H1 (cell line): ENCODE measurements at regions not wholly inside any gene's neighbourhood (a gene's known extent, or its start where the extent isn't known, plus 50 kb on each side); places are given as distances from the start of the nearest gene placed in this dataset.

Experiments used
- CTCF ChIA-PET: fragments of 300-600 bp; sonication (Branson Sonifier 250); formaldehyde crosslinking; loops from one replicate; lab custom pipeline; 2021; ENCODE audit not compliant: partially characterized antibody; lab: Charles Lee
- POLR2A ChIA-PET: fragments of 300-600 bp; sonication (Branson Sonifier 250); formaldehyde crosslinking; loops from one replicate; lab custom pipeline; 2021; ENCODE audit warnings: inconsistent platforms; ENCODE audit not compliant: partially characterized antibody; lab: Charles Lee
- DNase-seq, 2 experiments: peaks; one replicate each; pipeline versions ENCODE4 v3.0.0 to v3.0.0-alpha.2; 2010 to 2022; ENCODE audit warnings: low spot score in 2 of 2, low read depth in 1 of 2, mixed read lengths in 1 of 2
- FAIRE-seq: peaks from 2 replicates; lab custom pipeline; 2011; peaks lifted over from hg19 to GRCh38; lab: Jason Lieb, UNC
- H2AFZ ChIP-seq: 2 replicates; pipeline ENCODE4 v1.8.1; 2012; ENCODE audit warnings: low read length, inconsistent platforms
- H2AK5ac ChIP-seq: 2 replicates; pipeline ENCODE4 v1.6.1; 2013; ENCODE audit warnings: low read depth, low read length
- H2BK120ac ChIP-seq: replicated peaks from 2 replicates; pipeline ENCODE3; 2013; ENCODE audit warnings: low read depth, low read length, inconsistent platforms
- H2BK12ac ChIP-seq: 2 replicates; pipeline ENCODE4 v1.6.1; 2013; ENCODE audit warnings: low read depth, low read length
- H2BK15ac ChIP-seq: 2 replicates; pipeline ENCODE4 v1.6.1; 2013; ENCODE audit warnings: low read length
- H2BK20ac ChIP-seq: 2 replicates; pipeline ENCODE4 v1.6.1; 2013; ENCODE audit warnings: low read length
- H2BK5ac ChIP-seq: 2 replicates; pipeline ENCODE4 v1.6.1; 2013; ENCODE audit warnings: low read depth, low read length
- H3K14ac ChIP-seq: 2 replicates; pipeline ENCODE4 v1.6.1; 2013; ENCODE audit warnings: inconsistent platforms; ENCODE audit not compliant: insufficient read length
- H3K18ac ChIP-seq: 2 replicates; pipeline ENCODE4 v1.6.1; 2013; ENCODE audit warnings: low read length; ENCODE audit errors: extremely low read depth
- H3K23ac ChIP-seq: 2 replicates; pipeline ENCODE4 v1.6.1; 2013; ENCODE audit warnings: inconsistent platforms; ENCODE audit not compliant: insufficient read length
- H3K23me2 ChIP-seq: 2 replicates; pipeline ENCODE4 v1.6.1; 2013; ENCODE audit warnings: low read depth, low read length
- H3K27ac ChIP-seq: 2 replicates; pipeline ENCODE4 v1.6.1; 2011; ENCODE audit warnings: low read depth, low read length, inconsistent platforms
- H3K27me3 ChIP-seq, 4 experiments: replicated peaks in 1 of 4; 1 replicate in 1 of 4; 2 replicates in 3 of 4; pipeline versions ENCODE4 v1.6.1 to v1.8.1; 2011 to 2013; ENCODE audit warnings: low read length in 3 of 4, mild to moderate bottlenecking in 3 of 4, inconsistent platforms in 2 of 4, mixed read lengths in 2 of 4, moderate library complexity in 1 of 4; ENCODE audit not compliant: control insufficient read depth in 3 of 4, insufficient read depth in 3 of 4; ENCODE audit errors: extremely low read depth in 1 of 4
- H3K36me3 ChIP-seq, 4 experiments: 2 replicates each; pipeline versions ENCODE4 v1.6.1 to v1.8.1; 2011 to 2013; ENCODE audit warnings: mild to moderate bottlenecking in 4 of 4, low read length in 3 of 4, moderate library complexity in 2 of 4, control low read depth in 1 of 4, inconsistent platforms in 1 of 4; ENCODE audit not compliant: insufficient read depth in 4 of 4, control insufficient read depth in 2 of 4
- H3K4ac ChIP-seq: replicated peaks from 2 replicates; pipeline ENCODE3; 2013; ENCODE audit warnings: low read length, low read depth, mixed read lengths, inconsistent platforms; ENCODE audit not compliant: insufficient read length
- H3K4me1 ChIP-seq, 4 experiments: replicated peaks in 1 of 4; 1 replicate in 1 of 4; 2 replicates in 3 of 4; pipeline versions ENCODE4 v1.6.1 to v1.8.1; 2011 to 2013; ENCODE audit warnings: low read length in 3 of 4, inconsistent platforms in 2 of 4, mixed read lengths in 1 of 4; ENCODE audit not compliant: insufficient read depth in 4 of 4, control insufficient read depth in 3 of 4
- H3K4me2 ChIP-seq, 2 experiments: 2 replicates each; pipeline versions ENCODE4 v1.6.1 to v1.8.1; 2011 to 2013; ENCODE audit warnings: low read depth in 2 of 2, low read length in 2 of 2, control low read depth in 1 of 2, inconsistent platforms in 1 of 2, mild to moderate bottlenecking in 1 of 2; ENCODE audit not compliant: insufficient read depth in 1 of 2
- H3K4me3 ChIP-seq, 4 experiments: fragments of 200-600, 300-600 bp in 1 of 4; sonication (generic), shearing (Covaris generic), sonication (Bioruptor Twin) in 1 of 4; 2 replicates each; pipeline versions ENCODE4 v1.5.1 to v1.8.1; 2011 to 2016; ENCODE audit warnings: low read length in 4 of 4, low read depth in 3 of 4, control low read depth in 2 of 4, inconsistent platforms in 2 of 4, mild to moderate bottlenecking in 2 of 4, mixed read lengths in 1 of 4, moderate library complexity in 1 of 4; ENCODE audit not compliant: insufficient read depth in 2 of 4; ENCODE audit errors: extremely low read depth in 1 of 4
- H3K56ac ChIP-seq: replicated peaks from 2 replicates; pipeline ENCODE3; 2013; ENCODE audit warnings: low read depth, mild to moderate bottlenecking, mixed read lengths, low read length, inconsistent platforms; ENCODE audit not compliant: insufficient read length
- H3K79me1 ChIP-seq: 2 replicates; pipeline ENCODE4 v1.6.1; 2013; ENCODE audit warnings: low read depth, low read length, control low read depth
- H3K79me2 ChIP-seq, 2 experiments: 2 replicates each; pipeline versions ENCODE4 v1.6.1 to v1.8.1; 2012 to 2013; ENCODE audit warnings: low read length in 2 of 2, mild to moderate bottlenecking in 2 of 2, inconsistent platforms in 1 of 2; ENCODE audit not compliant: insufficient read depth in 2 of 2, control insufficient read depth in 1 of 2
- H3K9ac ChIP-seq, 4 experiments: replicated peaks in 1 of 4; 1 replicate in 1 of 4; 2 replicates in 3 of 4; pipeline versions ENCODE4 v1.6.1 to v1.8.1; 2011 to 2013; ENCODE audit warnings: low read depth in 3 of 4, low read length in 3 of 4, control low read depth in 2 of 4, mild to moderate bottlenecking in 2 of 4, moderate library complexity in 2 of 4, inconsistent platforms in 1 of 4; ENCODE audit errors: extremely low read depth in 1 of 4
- H3K9me3 ChIP-seq, 2 experiments: 2 replicates each; pipeline versions ENCODE4 v1.6.1 to v1.8.1; 2012 to 2013; ENCODE audit warnings: mild to moderate bottlenecking in 2 of 2, moderate library complexity in 2 of 2, control low read depth in 1 of 2, inconsistent platforms in 1 of 2, low read depth in 1 of 2, low read length in 1 of 2, mixed read lengths in 1 of 2; ENCODE audit not compliant: insufficient read depth in 2 of 2
- H4K20me1 ChIP-seq, 2 experiments: replicated peaks in 1 of 2; 2 replicates each; pipeline versions ENCODE3 to v1.8.1; 2011 to 2013; ENCODE audit warnings: inconsistent platforms in 2 of 2, low read length in 2 of 2, mild to moderate bottlenecking in 1 of 2; ENCODE audit not compliant: insufficient read depth in 2 of 2, control insufficient read depth in 1 of 2
- H4K5ac ChIP-seq: 2 replicates; pipeline ENCODE4 v1.6.1; 2013; ENCODE audit warnings: low read length, low read depth, mixed read lengths, inconsistent platforms; ENCODE audit not compliant: insufficient read length
- H4K8ac ChIP-seq: 2 replicates; pipeline ENCODE4 v1.8.0; 2013; ENCODE audit warnings: mild to moderate bottlenecking, moderate library complexity, low read length, inconsistent platforms; ENCODE audit not compliant: insufficient read depth; ENCODE audit errors: extremely low read depth
- H4K91ac ChIP-seq: replicated peaks from 2 replicates; pipeline ENCODE3; 2013; ENCODE audit warnings: low read length, mixed read lengths, inconsistent platforms; ENCODE audit not compliant: insufficient read length
- CTBP2 ChIP-seq: IDR thresholded peaks from 2 replicates; pipeline ENCODE4 v1.7.0; 2011; ENCODE audit warnings: borderline replicate concordance, mild to moderate bottlenecking, moderate library complexity, mixed read lengths, low read length; ENCODE audit not compliant: insufficient read depth, insufficient read length
- CTCF ChIP-seq, 3 experiments: IDR thresholded peaks; 1 replicate in 2 of 3; 2 replicates in 1 of 3; pipeline versions ENCODE4 v1.5.1 to v1.6.1; 2011; ENCODE audit warnings: low read length in 3 of 3, mild to moderate bottlenecking in 3 of 3, inconsistent platforms in 2 of 3, low read depth in 1 of 3, moderate library complexity in 1 of 3; ENCODE audit not compliant: insufficient read depth in 1 of 3; ENCODE audit errors: control extremely low read depth in 1 of 3
- RAD21 ChIP-seq, 2 experiments: IDR thresholded peaks in 1 of 2; conservative IDR thresholded peaks in 1 of 2; 2 replicates each; pipeline ENCODE4 v1.6.1; 2011; ENCODE audit warnings: low read depth in 2 of 2, low read length in 2 of 2, improper control_type of control experiment in 1 of 2, inconsistent platforms in 1 of 2, mild to moderate bottlenecking in 1 of 2, moderate library complexity in 1 of 2
- WGBS, 2 experiments: shearing (Covaris generic) in 1 of 2; methylation state at CpG; one replicate each; pipeline versions ENCODE4 v1.1.6 to v1.1.7; 2013 to 2015; ENCODE audit warnings: low lambda C conversion rate in 2 of 2, mixed read lengths in 2 of 2, inconsistent platforms in 1 of 2, low coverage in 1 of 2, missing lambda C conversion rate in 1 of 2; ENCODE audit not compliant: insufficient replicate concordance in 2 of 2, insufficient coverage in 1 of 2, insufficient read length in 1 of 2; ENCODE audit errors: extremely low coverage in 1 of 2, missing lambda C conversion rate in 1 of 2; 5-methylcytosine and 5-hydroxymethylcytosine counted together

GRCh38 chr9:94160594-94161501 is 76.6 kb downstream of the PTPDC1 start:
- H3K23ac ChIP-seq: no peak overlapping the region
- peak in 1 of 2 experiments; percentile 42 for DNase-seq
- H3K79me2 ChIP-seq: no peaks in the 10 kb centered on the region
- H4K20me1 ChIP-seq: no peaks in the 10 kb centered on the region
- H3K18ac ChIP-seq: no peak overlapping the region
- no peak overlapping the region for H3K56ac ChIP-seq
- POLR2A ChIA-PET: interaction anchor here (1.1 to 2.3 kb wide), 4 partner anchors 8 to 12 kb away, joined by 3 to 6 read pairs (median 4); no protein-coding TSS in a partner anchor
- no peaks in the 10 kb centered on the region; a peak in 1 of 7 replicates for H3K27me3 ChIP-seq
- TF ChIP-seq CTBP2 (no peak), CTCF (IDR thresholded peaks at IDR 0.05; ENCODE audit: control extremely low read depth in 1 of 3, insufficient read depth in 1 of 3, low read depth in 1 of 3, low read length in 3 of 3) (peak in 2 of 3 experiments; percentile 24 to 33; a peak in 2 of 4 replicates), RAD21 (IDR thresholded peaks at IDR 0.05 in 1 of 2, conservative IDR thresholded peaks at IDR 0.05 in 1 of 2; ENCODE audit: low read depth in 2 of 2, low read length in 2 of 2) (peak; percentile 7 to 32; a peak in 3 of 4 replicates)
- TF ChIP-seq, all 59 proteins: peak for 2
- CTCF ChIA-PET: interaction anchor here (0.5 to 3.6 kb wide), 11 partner anchors 8 to 147 kb away, joined by 3 to 25 read pairs (median 3); no protein-coding TSS in a partner anchor
- WGBS, 2 experiments: 79% methylated on average over 11 of the region's 11 CpGs; no CpG with 5 or more reads in 1 of the 2 experiments
- Histone ChIP-seq H2BK12ac (no peak overlapping the region), H4K91ac (no peak overlapping the region), H3K4me2 (no peak overlapping the region), H2AK5ac (no peak overlapping the region), H3K36me3 (no peaks in the 10 kb centered on the region), H4K8ac (no peak overlapping the region), H3K4me1 (no peaks in the 10 kb centered on the region), H2BK15ac (no peak overlapping the region), H2BK120ac (no peak overlapping the region), H2AFZ (no peak overlapping the region), H4K5ac (no peak overlapping the region), H3K4ac (no peak overlapping the region), H3K9me3 (no peaks in the 10 kb centered on the region), H2BK5ac (no peak overlapping the region), H3K27ac (no peak overlapping the region), H2BK20ac (no peak overlapping the region), H3K14ac (no peak overlapping the region), H3K4me3 (no peak overlapping the region), H3K23me2 (no peaks in the 10 kb centered on the region), H3K9ac (no peak overlapping the region), H3K79me1 (no peaks in the 10 kb centered on the region)
- no peak for FAIRE-seq
